ENCODE measurements at regions not wholly inside any gene's neighbourhood (a gene's known extent, or its start where the extent isn't known, plus 50 kb on each side); places are given as distances from the start of the nearest gene placed in this dataset.

DNA sequence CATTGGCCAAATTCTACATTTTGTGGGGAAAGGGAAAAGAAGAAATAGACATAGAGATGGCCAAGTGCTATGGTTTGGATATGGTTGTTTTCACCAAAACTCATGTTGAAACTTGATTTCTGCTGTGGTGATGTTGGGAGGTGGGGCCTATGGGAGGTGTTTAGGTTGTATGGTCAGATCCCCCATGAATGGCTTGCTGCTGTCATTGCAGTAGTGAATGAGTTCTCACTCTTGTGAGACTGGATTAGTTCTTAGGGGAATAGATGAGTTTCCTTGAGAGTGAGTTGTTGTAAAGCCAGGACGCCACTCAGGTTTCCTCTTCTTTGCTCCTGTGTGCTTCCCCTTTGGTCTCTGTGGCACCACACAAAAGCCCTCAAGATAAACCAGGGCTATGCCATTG is 242.6 kb upstream of the RFC3 start:
- no peak for TF ChIP-seq NFYB (CRISPR knock-in tag; conservative IDR thresholded peaks at IDR 0.05; ENCODE audit: low read depth)
- TF ChIP-seq GABPB1 (CRISPR knock-in tag; IDR thresholded peaks at IDR 0.05) = no peak
- TF ChIP-seq, protein P1, sequence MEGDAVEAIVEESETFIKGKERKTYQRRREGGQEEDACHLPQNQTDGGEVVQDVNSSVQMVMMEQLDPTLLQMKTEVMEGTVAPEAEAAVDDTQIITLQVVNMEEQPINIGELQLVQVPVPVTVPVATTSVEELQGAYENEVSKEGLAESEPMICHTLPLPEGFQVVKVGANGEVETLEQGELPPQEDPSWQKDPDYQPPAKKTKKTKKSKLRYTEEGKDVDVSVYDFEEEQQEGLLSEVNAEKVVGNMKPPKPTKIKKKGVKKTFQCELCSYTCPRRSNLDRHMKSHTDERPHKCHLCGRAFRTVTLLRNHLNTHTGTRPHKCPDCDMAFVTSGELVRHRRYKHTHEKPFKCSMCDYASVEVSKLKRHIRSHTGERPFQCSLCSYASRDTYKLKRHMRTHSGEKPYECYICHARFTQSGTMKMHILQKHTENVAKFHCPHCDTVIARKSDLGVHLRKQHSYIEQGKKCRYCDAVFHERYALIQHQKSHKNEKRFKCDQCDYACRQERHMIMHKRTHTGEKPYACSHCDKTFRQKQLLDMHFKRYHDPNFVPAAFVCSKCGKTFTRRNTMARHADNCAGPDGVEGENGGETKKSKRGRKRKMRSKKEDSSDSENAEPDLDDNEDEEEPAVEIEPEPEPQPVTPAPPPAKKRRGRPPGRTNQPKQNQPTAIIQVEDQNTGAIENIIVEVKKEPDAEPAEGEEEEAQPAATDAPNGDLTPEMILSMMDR (IDR thresholded peaks at IDR 0.05) = no peak
- TF ChIP-seq, protein P2, sequence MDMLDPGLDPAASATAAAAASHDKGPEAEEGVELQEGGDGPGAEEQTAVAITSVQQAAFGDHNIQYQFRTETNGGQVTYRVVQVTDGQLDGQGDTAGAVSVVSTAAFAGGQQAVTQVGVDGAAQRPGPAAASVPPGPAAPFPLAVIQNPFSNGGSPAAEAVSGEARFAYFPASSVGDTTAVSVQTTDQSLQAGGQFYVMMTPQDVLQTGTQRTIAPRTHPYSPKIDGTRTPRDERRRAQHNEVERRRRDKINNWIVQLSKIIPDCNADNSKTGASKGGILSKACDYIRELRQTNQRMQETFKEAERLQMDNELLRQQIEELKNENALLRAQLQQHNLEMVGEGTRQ (CRISPR knock-in tag; IDR thresholded peaks at IDR 0.05) = no peak
- no peak for TF ChIP-seq ZNF423 (CRISPR knock-in tag; IDR thresholded peaks at IDR 0.05)
- no peak for TF ChIP-seq ATF1 (CRISPR knock-in tag; IDR thresholded peaks at IDR 0.05)
- TF ChIP-seq HMGXB4 (CRISPR knock-in tag; IDR thresholded peaks at IDR 0.05) = no peak
- TF ChIP-seq GRHL2 (CRISPR knock-in tag; IDR thresholded peaks at IDR 0.05; ENCODE audit: insufficient replicate concordance, severe bottlenecking) = no peak
- TF ChIP-seq ZNF121 (CRISPR knock-in tag; IDR thresholded peaks at IDR 0.05) = no peak
- no peak for TF ChIP-seq PRDM15 (CRISPR knock-in tag; IDR thresholded peaks at IDR 0.05)
- TF ChIP-seq, protein P3, sequence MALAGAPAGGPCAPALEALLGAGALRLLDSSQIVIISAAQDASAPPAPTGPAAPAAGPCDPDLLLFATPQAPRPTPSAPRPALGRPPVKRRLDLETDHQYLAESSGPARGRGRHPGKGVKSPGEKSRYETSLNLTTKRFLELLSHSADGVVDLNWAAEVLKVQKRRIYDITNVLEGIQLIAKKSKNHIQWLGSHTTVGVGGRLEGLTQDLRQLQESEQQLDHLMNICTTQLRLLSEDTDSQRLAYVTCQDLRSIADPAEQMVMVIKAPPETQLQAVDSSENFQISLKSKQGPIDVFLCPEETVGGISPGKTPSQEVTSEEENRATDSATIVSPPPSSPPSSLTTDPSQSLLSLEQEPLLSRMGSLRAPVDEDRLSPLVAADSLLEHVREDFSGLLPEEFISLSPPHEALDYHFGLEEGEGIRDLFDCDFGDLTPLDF (CRISPR knock-in tag; IDR thresholded peaks at IDR 0.05) = no peak
- no peak for TF ChIP-seq ARID4B (CRISPR knock-in tag; IDR thresholded peaks at IDR 0.05; ENCODE audit: borderline replicate concordance)
